ENCODE measurements at regions not wholly inside any gene's neighbourhood (a gene's known extent, or its start where the extent isn't known, plus 50 kb on each side); places are given as distances from the start of the nearest gene placed in this dataset.

DNA sequence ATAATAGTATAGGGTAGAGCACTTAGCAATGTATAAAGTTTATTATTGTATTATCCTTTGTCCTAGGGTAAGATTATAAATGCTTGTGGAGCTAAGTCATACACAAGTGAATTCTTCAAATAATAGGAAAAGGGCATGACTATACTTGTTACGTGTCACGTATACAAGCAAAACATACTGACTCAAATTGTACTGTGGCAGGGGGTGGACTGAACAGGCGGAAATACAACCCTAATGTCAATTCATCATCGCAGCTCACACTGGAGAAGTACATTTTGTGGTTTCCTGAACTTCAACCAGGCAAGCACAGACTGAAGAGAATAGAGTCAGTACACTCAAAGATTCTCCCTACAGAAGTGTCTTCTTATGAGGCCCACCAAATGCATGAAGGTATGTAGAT is 201.0 kb downstream of the MBD2 start:
- H3K36me3 ChIP-seq (replicated peaks in 1 of 2; ENCODE audit: control insufficient read depth in 1 of 2, insufficient read depth in 2 of 2, low read length in 2 of 2) = no peaks in the 10 kb centered on the region
- no peak overlapping the region for H3K9ac ChIP-seq (ENCODE audit: insufficient read depth, low read depth, low read length)
- no peaks in the 10 kb centered on the region for H4K20me1 ChIP-seq (ENCODE audit: insufficient read depth, low read length)
- no peak overlapping the region for H2AFZ ChIP-seq (ENCODE audit: low read length)
- H3K27ac ChIP-seq (ENCODE audit: extremely low read length, insufficient read depth, low read length) = no peak overlapping the region
- H3K4me2 ChIP-seq (ENCODE audit: low read depth, low read length) = no peak overlapping the region
- H3K4me1 ChIP-seq (ENCODE audit: insufficient read depth, low read length) = no peaks in the 10 kb centered on the region
- no peaks in the 10 kb centered on the region for H3K9me3 ChIP-seq (ENCODE audit: low read length)
- H3K4me3 ChIP-seq (replicated peaks in 1 of 3; ENCODE audit: insufficient read depth in 1 of 3, low read depth in 2 of 3, low read length in 3 of 3) = no peak overlapping the region
- no TSS peak for BruUV-seq (replicated peaks)
- intact Hi-C loops (cut with micrococcal nuclease; ENCODE audit: unreplicated experiment) = no loop called here
- POLR2A ChIA-PET = no interaction called here
- no peak for TF ChIP-seq NCOR1 (IDR thresholded peaks at IDR 0.05; ENCODE audit: borderline replicate concordance, low read length)
- no peak for TF ChIP-seq KDM1A (CRISPR knock-in tag; IDR thresholded peaks at IDR 0.05)
- TF ChIP-seq PHF5A (CRISPR knock-in tag; IDR thresholded peaks at IDR 0.05; ENCODE audit: low read depth, unreplicated experiment) = no peak
- no peak for TF ChIP-seq ZNF674 (CRISPR knock-in tag; IDR thresholded peaks at IDR 0.05; ENCODE audit: low read depth)
- no peak for TF ChIP-seq ZNF547 (CRISPR knock-in tag; IDR thresholded peaks at IDR 0.05)
- TF ChIP-seq ZBTB38 (CRISPR knock-in tag; IDR thresholded peaks at IDR 0.05) = no peak
- no peak for TF ChIP-seq ATF2 (CRISPR knock-in tag; IDR thresholded peaks at IDR 0.05)
- no peak for TF ChIP-seq PHB2 (IDR thresholded peaks at IDR 0.05; ENCODE audit: partially characterized antibody)
- TF ChIP-seq ZNF160 (CRISPR knock-in tag; IDR thresholded peaks at IDR 0.05) = no peak
- no peak for TF ChIP-seq GFI1 (CRISPR knock-in tag; IDR thresholded peaks at IDR 0.05; ENCODE audit: borderline replicate concordance)
- TF ChIP-seq ZNF18 (CRISPR knock-in tag; IDR thresholded peaks at IDR 0.05; ENCODE audit: insufficient replicate concordance) = no peak
- no peak for TF ChIP-seq ZNF570 (CRISPR knock-in tag; IDR thresholded peaks at IDR 0.05; ENCODE audit: borderline replicate concordance)
- TF ChIP-seq FOXP1 (IDR thresholded peaks at IDR 0.05) = no peak
- no peak for TF ChIP-seq FOXP1 (CRISPR knock-in tag; IDR thresholded peaks at IDR 0.05)
- no peak for TF ChIP-seq MIER2 (CRISPR knock-in tag; IDR thresholded peaks at IDR 0.05)
- no peak for TF ChIP-seq ZC3H13 (CRISPR knock-in tag; IDR thresholded peaks at IDR 0.05)
- no peak for TF ChIP-seq KDM5A (IDR thresholded peaks at IDR 0.05; ENCODE audit: borderline replicate concordance, low read length)
- FAIRE-seq (no peak), ATAC-seq (no peak), DNase-seq (ENCODE audit: low spot score) (no peak)
- CTCF ChIA-PET (ENCODE audit: low intra/inter-chr PET ratio, low total read pairs) = no interaction called here
- WGBS (ENCODE audit: low lambda C conversion rate) = 55% methylated on average over 4 of the region's 4 CpGs
- H3K27me3 ChIP-seq (ENCODE audit: control insufficient read depth in 1 of 2, insufficient read depth in 2 of 2, low read length in 2 of 2) = no peaks in the 10 kb centered on the region
- in situ Hi-C loops (cut with HindIII; ENCODE audit: extremely low pct_ligation_motif_present, low pct_unique_long_range_greater_than_20kb) = no loop called here
- H3K79me2 ChIP-seq (ENCODE audit: insufficient read depth, low read length) = no peaks in the 10 kb centered on the region

All from HepG2 (cell line).